Lower leg skin (tissue), 3 donors: ENCODE measurements at regions not wholly inside any gene's neighbourhood (a gene's known extent, or its start where the extent isn't known, plus 50 kb on each side); places are given as distances from the start of the nearest gene placed in this dataset.

Experiments
- CTCF ChIP-seq, 3 donors: fragments of 450-650 bp; IDR thresholded peaks; one replicate each; pipeline ENCODE4 v1.5.1; 2016; ENCODE audit warnings: antibody characterized with exemption in 3 of 3, mild to moderate bottlenecking in 3 of 3, moderate library complexity in 2 of 3
- POLR2A ChIP-seq, 2 donors: fragments of 450-650 bp; IDR thresholded peaks; one replicate each; pipeline ENCODE4 v1.6.1; 2016 to 2017; ENCODE audit warnings: antibody characterized with exemption in 2 of 2, mild to moderate bottlenecking in 1 of 2, moderate library complexity in 1 of 2

GRCh38 chr18:986552-986951 is 81.9 kb downstream of the ADCYAP1 start:
- TF ChIP-seq CTCF (IDR thresholded peaks at IDR 0.05): no peak
- TF ChIP-seq POLR2A (IDR thresholded peaks at IDR 0.05): no peak
